Liver (tissue), 8 donors: ENCODE measurements at regions not wholly inside any gene's neighbourhood (a gene's known extent, or its start where the extent isn't known, plus 50 kb on each side); places are given as distances from the start of the nearest gene placed in this dataset.

Experiments
- DNase-seq: peaks from one replicate; pipeline ENCODE4 v3.0.0-alpha.2; 2017; ENCODE audit warnings: low spot score
- H3K27ac ChIP-seq, 2 donors: one replicate each; pipeline ENCODE4 v1.7.0; 2013; ENCODE audit warnings: inconsistent platforms in 2 of 2, low read length in 2 of 2, control low read depth in 1 of 2, low read depth in 1 of 2, mild to moderate bottlenecking in 1 of 2
- H3K27me3 ChIP-seq, 4 donors: one replicate each; pipeline versions ENCODE4 v1.6.1 to v1.7.0; 2013; ENCODE audit warnings: low read length in 3 of 4, inconsistent platforms in 1 of 4, mild to moderate bottlenecking in 1 of 4, moderate library complexity in 1 of 4; ENCODE audit not compliant: control insufficient read depth in 4 of 4, insufficient read depth in 4 of 4
- H3K36me3 ChIP-seq, 4 donors: one replicate each; pipeline versions ENCODE4 v1.6.1 to v1.7.0; 2013; ENCODE audit warnings: low read length in 3 of 4, mild to moderate bottlenecking in 3 of 4, low read depth in 1 of 4, moderate library complexity in 1 of 4; ENCODE audit not compliant: control insufficient read depth in 4 of 4, insufficient read depth in 3 of 4
- H3K4me1 ChIP-seq, 4 donors: one replicate each; pipeline versions ENCODE4 v1.6.1 to v1.7.0; 2013; ENCODE audit warnings: low read length in 3 of 4, mild to moderate bottlenecking in 3 of 4, moderate library complexity in 1 of 4; ENCODE audit not compliant: control insufficient read depth in 4 of 4, insufficient read depth in 4 of 4
- H3K4me3 ChIP-seq, 3 donors: one replicate each; pipeline versions ENCODE4 v1.6.1 to v1.7.0; 2013; ENCODE audit warnings: low read length in 3 of 3, control low read depth in 1 of 3, low read depth in 1 of 3, mild to moderate bottlenecking in 1 of 3
- H3K9ac ChIP-seq, 2 donors: one replicate each; pipeline ENCODE4 v1.7.0; 2013; ENCODE audit warnings: low read length in 2 of 2, mild to moderate bottlenecking in 2 of 2, moderate library complexity in 2 of 2, control low read depth in 1 of 2, low read depth in 1 of 2
- H3K9me3 ChIP-seq, 4 donors: one replicate each; pipeline versions ENCODE4 v1.6.1 to v1.7.0; 2013; ENCODE audit warnings: low read length in 3 of 4; ENCODE audit not compliant: control insufficient read depth in 4 of 4
- EGR1 ChIP-seq, 2 donors: IDR thresholded peaks; 2 replicates each; pipeline ENCODE4 v1.6.1; 2016 to 2018; ENCODE audit warnings: antibody characterized with exemption in 2 of 2, low read depth in 2 of 2
- FOXA1 ChIP-seq: IDR thresholded peaks from 2 replicates; pipeline ENCODE4 v1.6.1; 2016; ENCODE audit warnings: antibody characterized with exemption
- HNF4A ChIP-seq, 2 donors: conservative IDR thresholded peaks; 2 replicates each; pipeline ENCODE4 v1.6.1; 2016; ENCODE audit warnings: antibody characterized with exemption in 2 of 2, mild to moderate bottlenecking in 2 of 2
- JUND ChIP-seq, 2 donors: IDR thresholded peaks; 2 replicates each; pipeline ENCODE4 v1.6.1; 2016; ENCODE audit warnings: antibody characterized with exemption in 2 of 2
- NR2F2 ChIP-seq: IDR thresholded peaks from 2 replicates; pipeline ENCODE4 v1.6.1; 2016; ENCODE audit warnings: antibody characterized with exemption
- RAD21 ChIP-seq, 2 donors: IDR thresholded peaks; 2 replicates each; pipeline ENCODE4 v1.6.1; 2016; ENCODE audit warnings: antibody characterized with exemption in 2 of 2, mild to moderate bottlenecking in 2 of 2
- RXRA ChIP-seq, 2 donors: IDR thresholded peaks; 2 replicates each; pipeline ENCODE4 v1.6.1; 2017 to 2018; ENCODE audit warnings: antibody characterized with exemption in 2 of 2, mild to moderate bottlenecking in 1 of 2
- SP1 ChIP-seq: IDR thresholded peaks from 2 replicates; pipeline ENCODE4 v1.6.1; 2018; ENCODE audit warnings: antibody characterized with exemption, mild to moderate bottlenecking
- TAF1 ChIP-seq: conservative IDR thresholded peaks from 2 replicates; pipeline ENCODE4 v1.6.1; 2016; ENCODE audit warnings: antibody characterized with exemption, mild to moderate bottlenecking
- YY1 ChIP-seq: IDR thresholded peaks from 2 replicates; pipeline ENCODE4 v1.6.1; 2016; ENCODE audit warnings: antibody characterized with exemption, mild to moderate bottlenecking
- WGBS: extraction: QIAGEN DNeasy Blood & Tissue Kit; methylation state at CpG from one replicate; pipeline ENCODE4 v1.1.7; 2013; 5-methylcytosine and 5-hydroxymethylcytosine counted together
- TF ChIP-seq, protein P1 (sequence below): IDR thresholded peaks from 2 replicates; pipeline ENCODE4 v1.6.1; 2016; ENCODE audit warnings: antibody characterized with exemption, mild to moderate bottlenecking
- TF ChIP-seq, protein P2 (sequence below): IDR thresholded peaks from 2 replicates; pipeline ENCODE4 v1.6.1; 2016; ENCODE audit warnings: antibody characterized with exemption
- TF ChIP-seq, protein P3 (sequence below): IDR thresholded peaks from 2 replicates; pipeline ENCODE4 v1.6.1; 2016; ENCODE audit warnings: antibody characterized with exemption
- TF ChIP-seq, protein P4 (sequence below): fragments of 150-350 bp; IDR thresholded peaks from 2 replicates; pipeline ENCODE4 v1.5.1; 2017; ENCODE audit warnings: improper control_type of control experiment, low read depth, low read length; ENCODE audit not compliant: missing input control
- donor health status: healthy.
- donor health status: healthy.
- donor health status: healthy.
- donor health status: healthy.
- donor health status: healthy.

DNA sequence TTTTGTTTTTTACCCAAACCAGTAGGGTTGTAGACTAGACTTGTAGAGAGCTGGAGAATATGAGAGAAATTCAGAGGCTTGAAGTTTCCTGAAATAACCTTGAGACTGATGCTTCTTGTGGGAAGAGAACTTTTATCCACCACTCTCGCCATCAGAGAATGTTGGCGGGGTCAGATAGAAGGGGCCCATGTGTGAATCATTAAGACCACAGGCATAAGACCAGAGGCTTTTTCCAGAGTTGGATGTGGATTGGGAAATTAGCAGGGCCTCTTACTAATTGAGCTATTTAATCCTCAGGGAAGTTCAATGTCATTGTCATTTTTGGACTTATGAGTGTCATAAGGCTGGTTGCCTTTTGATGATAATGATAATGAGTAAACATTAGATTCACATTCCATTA is 246.9 kb upstream of the THRB start:
- peaks cover 0 to 2% (median 0%) of the 10 kb centered on the region in 4 donors for H3K27me3 ChIP-seq
- 94% methylated on average over 2 of the region's 2 CpGs for WGBS

DNA sequence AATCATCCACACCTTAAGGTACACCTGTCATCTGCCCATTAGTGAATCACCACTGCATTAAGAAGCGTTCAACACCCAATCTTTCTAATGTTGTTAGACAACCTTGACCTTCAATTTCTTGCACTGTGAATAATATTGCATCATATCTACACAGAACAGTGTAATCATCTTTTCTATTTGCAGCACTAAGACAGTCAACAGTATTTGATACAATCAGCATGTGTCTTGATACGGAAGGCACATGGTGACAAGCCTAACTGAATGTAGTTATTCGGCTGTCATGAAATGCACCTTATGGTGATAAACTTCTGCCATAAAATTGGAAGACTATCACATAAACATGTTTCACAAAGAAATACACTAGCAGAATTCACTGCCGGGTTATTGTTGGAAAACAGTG is 253.9 kb upstream of the THRB start:
- Histone ChIP-seq H3K27me3 (peaks cover 0 to 2% (median 0%) of the 10 kb centered on the region in 4 donors), H3K36me3 (peaks cover 0 to 1% (median 0%) of the 10 kb centered on the region in 4 donors), H3K4me3 (no peak overlapping the region), H3K27ac (no peak overlapping the region), H3K9me3 (no peaks in the 10 kb centered on the region), H3K4me1 (no peaks in the 10 kb centered on the region), H3K9ac (no peak overlapping the region)
- DNase-seq: no peak
- no peak for TF ChIP-seq RAD21 (IDR thresholded peaks at IDR 0.05)
- no peak for TF ChIP-seq YY1
- TF ChIP-seq TAF1: no peak
- TF ChIP-seq EGR1 (IDR thresholded peaks at IDR 0.05; ENCODE audit: low read depth in 2 of 2): no peak
- TF ChIP-seq, protein P1, sequence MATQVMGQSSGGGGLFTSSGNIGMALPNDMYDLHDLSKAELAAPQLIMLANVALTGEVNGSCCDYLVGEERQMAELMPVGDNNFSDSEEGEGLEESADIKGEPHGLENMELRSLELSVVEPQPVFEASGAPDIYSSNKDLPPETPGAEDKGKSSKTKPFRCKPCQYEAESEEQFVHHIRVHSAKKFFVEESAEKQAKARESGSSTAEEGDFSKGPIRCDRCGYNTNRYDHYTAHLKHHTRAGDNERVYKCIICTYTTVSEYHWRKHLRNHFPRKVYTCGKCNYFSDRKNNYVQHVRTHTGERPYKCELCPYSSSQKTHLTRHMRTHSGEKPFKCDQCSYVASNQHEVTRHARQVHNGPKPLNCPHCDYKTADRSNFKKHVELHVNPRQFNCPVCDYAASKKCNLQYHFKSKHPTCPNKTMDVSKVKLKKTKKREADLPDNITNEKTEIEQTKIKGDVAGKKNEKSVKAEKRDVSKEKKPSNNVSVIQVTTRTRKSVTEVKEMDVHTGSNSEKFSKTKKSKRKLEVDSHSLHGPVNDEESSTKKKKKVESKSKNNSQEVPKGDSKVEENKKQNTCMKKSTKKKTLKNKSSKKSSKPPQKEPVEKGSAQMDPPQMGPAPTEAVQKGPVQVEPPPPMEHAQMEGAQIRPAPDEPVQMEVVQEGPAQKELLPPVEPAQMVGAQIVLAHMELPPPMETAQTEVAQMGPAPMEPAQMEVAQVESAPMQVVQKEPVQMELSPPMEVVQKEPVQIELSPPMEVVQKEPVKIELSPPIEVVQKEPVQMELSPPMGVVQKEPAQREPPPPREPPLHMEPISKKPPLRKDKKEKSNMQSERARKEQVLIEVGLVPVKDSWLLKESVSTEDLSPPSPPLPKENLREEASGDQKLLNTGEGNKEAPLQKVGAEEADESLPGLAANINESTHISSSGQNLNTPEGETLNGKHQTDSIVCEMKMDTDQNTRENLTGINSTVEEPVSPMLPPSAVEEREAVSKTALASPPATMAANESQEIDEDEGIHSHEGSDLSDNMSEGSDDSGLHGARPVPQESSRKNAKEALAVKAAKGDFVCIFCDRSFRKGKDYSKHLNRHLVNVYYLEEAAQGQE: no peak
- TF ChIP-seq, protein P2, sequence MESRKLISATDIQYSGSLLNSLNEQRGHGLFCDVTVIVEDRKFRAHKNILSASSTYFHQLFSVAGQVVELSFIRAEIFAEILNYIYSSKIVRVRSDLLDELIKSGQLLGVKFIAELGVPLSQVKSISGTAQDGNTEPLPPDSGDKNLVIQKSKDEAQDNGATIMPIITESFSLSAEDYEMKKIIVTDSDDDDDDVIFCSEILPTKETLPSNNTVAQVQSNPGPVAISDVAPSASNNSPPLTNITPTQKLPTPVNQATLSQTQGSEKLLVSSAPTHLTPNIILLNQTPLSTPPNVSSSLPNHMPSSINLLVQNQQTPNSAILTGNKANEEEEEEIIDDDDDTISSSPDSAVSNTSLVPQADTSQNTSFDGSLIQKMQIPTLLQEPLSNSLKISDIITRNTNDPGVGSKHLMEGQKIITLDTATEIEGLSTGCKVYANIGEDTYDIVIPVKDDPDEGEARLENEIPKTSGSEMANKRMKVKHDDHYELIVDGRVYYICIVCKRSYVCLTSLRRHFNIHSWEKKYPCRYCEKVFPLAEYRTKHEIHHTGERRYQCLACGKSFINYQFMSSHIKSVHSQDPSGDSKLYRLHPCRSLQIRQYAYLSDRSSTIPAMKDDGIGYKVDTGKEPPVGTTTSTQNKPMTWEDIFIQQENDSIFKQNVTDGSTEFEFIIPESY: no peak
- 83% methylated on average over 4 of the region's 4 CpGs for WGBS

More for the DNA sequence above, 246.9 kb upstream of the THRB start:
- H3K9me3 ChIP-seq: no peaks in the 10 kb centered on the region
- DNase-seq: no peak
- TF ChIP-seq JUND (IDR thresholded peaks at IDR 0.05) (no peak), SP1 (no peak), YY1 (no peak), RAD21 (IDR thresholded peaks at IDR 0.05) (no peak), RXRA (IDR thresholded peaks at IDR 0.05) (no peak), EGR1 (IDR thresholded peaks at IDR 0.05; ENCODE audit: low read depth in 2 of 2) (no peak), HNF4A (conservative IDR thresholded peaks at IDR 0.05) (no peak), FOXA1 (no peak), NR2F2 (no peak)
- TF ChIP-seq, protein P1: no peak
- TF ChIP-seq, protein P3, sequence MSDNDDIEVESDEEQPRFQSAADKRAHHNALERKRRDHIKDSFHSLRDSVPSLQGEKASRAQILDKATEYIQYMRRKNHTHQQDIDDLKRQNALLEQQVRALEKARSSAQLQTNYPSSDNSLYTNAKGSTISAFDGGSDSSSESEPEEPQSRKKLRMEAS: no peak
- TF ChIP-seq, protein P2: no peak
- TF ChIP-seq, protein P4, sequence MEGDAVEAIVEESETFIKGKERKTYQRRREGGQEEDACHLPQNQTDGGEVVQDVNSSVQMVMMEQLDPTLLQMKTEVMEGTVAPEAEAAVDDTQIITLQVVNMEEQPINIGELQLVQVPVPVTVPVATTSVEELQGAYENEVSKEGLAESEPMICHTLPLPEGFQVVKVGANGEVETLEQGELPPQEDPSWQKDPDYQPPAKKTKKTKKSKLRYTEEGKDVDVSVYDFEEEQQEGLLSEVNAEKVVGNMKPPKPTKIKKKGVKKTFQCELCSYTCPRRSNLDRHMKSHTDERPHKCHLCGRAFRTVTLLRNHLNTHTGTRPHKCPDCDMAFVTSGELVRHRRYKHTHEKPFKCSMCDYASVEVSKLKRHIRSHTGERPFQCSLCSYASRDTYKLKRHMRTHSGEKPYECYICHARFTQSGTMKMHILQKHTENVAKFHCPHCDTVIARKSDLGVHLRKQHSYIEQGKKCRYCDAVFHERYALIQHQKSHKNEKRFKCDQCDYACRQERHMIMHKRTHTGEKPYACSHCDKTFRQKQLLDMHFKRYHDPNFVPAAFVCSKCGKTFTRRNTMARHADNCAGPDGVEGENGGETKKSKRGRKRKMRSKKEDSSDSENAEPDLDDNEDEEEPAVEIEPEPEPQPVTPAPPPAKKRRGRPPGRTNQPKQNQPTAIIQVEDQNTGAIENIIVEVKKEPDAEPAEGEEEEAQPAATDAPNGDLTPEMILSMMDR: no peak
- no peak overlapping the region for H3K27ac ChIP-seq
- no peaks in the 10 kb centered on the region for H3K36me3 ChIP-seq
- H3K4me3 ChIP-seq: no peak overlapping the region
- H3K4me1 ChIP-seq: no peaks in the 10 kb centered on the region
- no peak overlapping the region for H3K9ac ChIP-seq
